ENCODE measurements at regions not wholly inside any gene's neighbourhood (a gene's known extent, or its start where the extent isn't known, plus 50 kb on each side); places are given as distances from the start of the nearest gene placed in this dataset.

DNA sequence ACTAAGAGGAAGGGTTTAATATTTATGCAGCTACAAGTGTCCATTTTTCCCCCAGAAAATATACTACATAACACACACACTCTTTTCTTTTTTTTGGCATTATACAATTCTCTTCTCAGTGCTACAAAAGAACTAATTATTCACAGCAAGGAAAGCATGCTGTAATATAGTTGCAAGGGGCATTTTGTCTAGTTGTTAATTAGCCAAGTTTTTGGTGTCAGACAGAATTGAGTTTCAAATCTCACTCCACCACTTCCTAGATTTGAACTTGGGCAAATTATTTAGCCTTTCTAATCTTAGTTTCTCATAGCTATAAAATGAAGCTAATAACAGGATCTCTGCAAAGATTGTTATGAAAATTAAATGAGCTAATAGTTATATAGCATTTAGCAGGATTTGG, 60.0 kb upstream of the VTCN1 start:
- ATAC-seq (no peak), DNase-seq (ENCODE audit: low spot score) (no peak)
- TF ChIP-seq, protein P1, sequence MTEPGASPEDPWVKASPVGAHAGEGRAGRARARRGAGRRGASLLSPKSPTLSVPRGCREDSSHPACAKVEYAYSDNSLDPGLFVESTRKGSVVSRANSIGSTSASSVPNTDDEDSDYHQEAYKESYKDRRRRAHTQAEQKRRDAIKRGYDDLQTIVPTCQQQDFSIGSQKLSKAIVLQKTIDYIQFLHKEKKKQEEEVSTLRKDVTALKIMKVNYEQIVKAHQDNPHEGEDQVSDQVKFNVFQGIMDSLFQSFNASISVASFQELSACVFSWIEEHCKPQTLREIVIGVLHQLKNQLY (CRISPR knock-in tag; IDR thresholded peaks at IDR 0.05): no peak
- TF ChIP-seq RORB (CRISPR knock-in tag; IDR thresholded peaks at IDR 0.05): no peak
- no peak for TF ChIP-seq ZNF138 (CRISPR knock-in tag; conservative IDR thresholded peaks at IDR 0.05)
- TF ChIP-seq ATF2 (CRISPR knock-in tag; IDR thresholded peaks at IDR 0.05; ENCODE audit: borderline replicate concordance, low read depth): no peak
- no peak for TF ChIP-seq GTF2I (CRISPR knock-in tag; conservative IDR thresholded peaks at IDR 0.05)
- TF ChIP-seq, protein P2, sequence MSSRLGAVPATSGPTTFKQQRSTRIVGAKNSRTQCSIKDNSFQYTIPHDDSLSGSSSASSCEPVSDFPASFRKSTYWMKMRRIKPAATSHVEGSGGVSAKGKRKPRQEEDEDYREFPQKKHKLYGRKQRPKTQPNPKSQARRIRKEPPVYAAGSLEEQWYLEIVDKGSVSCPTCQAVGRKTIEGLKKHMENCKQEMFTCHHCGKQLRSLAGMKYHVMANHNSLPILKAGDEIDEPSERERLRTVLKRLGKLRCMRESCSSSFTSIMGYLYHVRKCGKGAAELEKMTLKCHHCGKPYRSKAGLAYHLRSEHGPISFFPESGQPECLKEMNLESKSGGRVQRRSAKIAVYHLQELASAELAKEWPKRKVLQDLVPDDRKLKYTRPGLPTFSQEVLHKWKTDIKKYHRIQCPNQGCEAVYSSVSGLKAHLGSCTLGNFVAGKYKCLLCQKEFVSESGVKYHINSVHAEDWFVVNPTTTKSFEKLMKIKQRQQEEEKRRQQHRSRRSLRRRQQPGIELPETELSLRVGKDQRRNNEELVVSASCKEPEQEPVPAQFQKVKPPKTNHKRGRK (CRISPR knock-in tag; IDR thresholded peaks at IDR 0.05; ENCODE audit: borderline replicate concordance): no peak
- TF ChIP-seq NR1H2 (CRISPR knock-in tag; IDR thresholded peaks at IDR 0.05): no peak
- no peak for TF ChIP-seq FOXP1 (CRISPR knock-in tag; IDR thresholded peaks at IDR 0.05; ENCODE audit: borderline replicate concordance)
- no peak for TF ChIP-seq FOXK1 (CRISPR knock-in tag; IDR thresholded peaks at IDR 0.05)
- no peak for TF ChIP-seq SMAD3 (CRISPR knock-in tag; IDR thresholded peaks at IDR 0.05; ENCODE audit: borderline replicate concordance)
- no peak for TF ChIP-seq SMAD4 (CRISPR knock-in tag; IDR thresholded peaks at IDR 0.05)
- no peak for TF ChIP-seq ZNF281 (CRISPR knock-in tag; IDR thresholded peaks at IDR 0.05)
- TF ChIP-seq CREB1 (CRISPR knock-in tag; IDR thresholded peaks at IDR 0.05): no peak
- TF ChIP-seq, protein P3, sequence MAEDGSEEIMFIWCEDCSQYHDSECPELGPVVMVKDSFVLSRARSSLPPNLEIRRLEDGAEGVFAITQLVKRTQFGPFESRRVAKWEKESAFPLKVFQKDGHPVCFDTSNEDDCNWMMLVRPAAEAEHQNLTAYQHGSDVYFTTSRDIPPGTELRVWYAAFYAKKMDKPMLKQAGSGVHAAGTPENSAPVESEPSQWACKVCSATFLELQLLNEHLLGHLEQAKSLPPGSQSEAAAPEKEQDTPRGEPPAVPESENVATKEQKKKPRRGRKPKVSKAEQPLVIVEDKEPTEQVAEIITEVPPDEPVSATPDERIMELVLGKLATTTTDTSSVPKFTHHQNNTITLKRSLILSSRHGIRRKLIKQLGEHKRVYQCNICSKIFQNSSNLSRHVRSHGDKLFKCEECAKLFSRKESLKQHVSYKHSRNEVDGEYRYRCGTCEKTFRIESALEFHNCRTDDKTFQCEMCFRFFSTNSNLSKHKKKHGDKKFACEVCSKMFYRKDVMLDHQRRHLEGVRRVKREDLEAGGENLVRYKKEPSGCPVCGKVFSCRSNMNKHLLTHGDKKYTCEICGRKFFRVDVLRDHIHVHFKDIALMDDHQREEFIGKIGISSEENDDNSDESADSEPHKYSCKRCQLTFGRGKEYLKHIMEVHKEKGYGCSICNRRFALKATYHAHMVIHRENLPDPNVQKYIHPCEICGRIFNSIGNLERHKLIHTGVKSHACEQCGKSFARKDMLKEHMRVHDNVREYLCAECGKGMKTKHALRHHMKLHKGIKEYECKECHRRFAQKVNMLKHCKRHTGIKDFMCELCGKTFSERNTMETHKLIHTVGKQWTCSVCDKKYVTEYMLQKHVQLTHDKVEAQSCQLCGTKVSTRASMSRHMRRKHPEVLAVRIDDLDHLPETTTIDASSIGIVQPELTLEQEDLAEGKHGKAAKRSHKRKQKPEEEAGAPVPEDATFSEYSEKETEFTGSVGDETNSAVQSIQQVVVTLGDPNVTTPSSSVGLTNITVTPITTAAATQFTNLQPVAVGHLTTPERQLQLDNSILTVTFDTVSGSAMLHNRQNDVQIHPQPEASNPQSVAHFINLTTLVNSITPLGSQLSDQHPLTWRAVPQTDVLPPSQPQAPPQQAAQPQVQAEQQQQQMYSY (CRISPR knock-in tag; IDR thresholded peaks at IDR 0.05): no peak
- no peak for TF ChIP-seq ZNF671 (CRISPR knock-in tag; IDR thresholded peaks at IDR 0.05)
- TF ChIP-seq, protein P4, sequence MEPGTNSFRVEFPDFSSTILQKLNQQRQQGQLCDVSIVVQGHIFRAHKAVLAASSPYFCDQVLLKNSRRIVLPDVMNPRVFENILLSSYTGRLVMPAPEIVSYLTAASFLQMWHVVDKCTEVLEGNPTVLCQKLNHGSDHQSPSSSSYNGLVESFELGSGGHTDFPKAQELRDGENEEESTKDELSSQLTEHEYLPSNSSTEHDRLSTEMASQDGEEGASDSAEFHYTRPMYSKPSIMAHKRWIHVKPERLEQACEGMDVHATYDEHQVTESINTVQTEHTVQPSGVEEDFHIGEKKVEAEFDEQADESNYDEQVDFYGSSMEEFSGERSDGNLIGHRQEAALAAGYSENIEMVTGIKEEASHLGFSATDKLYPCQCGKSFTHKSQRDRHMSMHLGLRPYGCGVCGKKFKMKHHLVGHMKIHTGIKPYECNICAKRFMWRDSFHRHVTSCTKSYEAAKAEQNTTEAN (CRISPR knock-in tag; IDR thresholded peaks at IDR 0.05): no peak
- TF ChIP-seq ETV6 (CRISPR knock-in tag; IDR thresholded peaks at IDR 0.05): no peak
- no peak for TF ChIP-seq ZNF425 (CRISPR knock-in tag; conservative IDR thresholded peaks at IDR 0.05)
- no peak for TF ChIP-seq TP53 (CRISPR knock-in tag; IDR thresholded peaks at IDR 0.05)
- H3K4me3 Mint-ChIP-seq: no peak overlapping the region
- ChIA-PET POLR2A (no interaction called here), CTCF (interaction anchor here (0.6 to 0.9 kb wide), 2 partner anchors 10 to 14 kb away, joined by 3 to 4 read pairs; no protein-coding TSS in a partner anchor)
- H3K27me3 Mint-ChIP-seq (ENCODE audit: low read depth): no peaks in the 10 kb centered on the region
- peaks cover 58% of the 10 kb centered on the region for H3K4me1 Mint-ChIP-seq
- peaks cover 20% of the 10 kb centered on the region for H3K9me3 Mint-ChIP-seq
- no peak overlapping the region for H3K27ac Mint-ChIP-seq
- H3K36me3 Mint-ChIP-seq: peaks cover 18% of the 10 kb centered on the region

All from WTC11 (cell line).